Natural killer cell treated with Interleukin-12 subunit alpha and Interleukin-12 subunit beta and Interleukin-15 and Interleukin-18, amount 100 ng/mL, for 72 hours (primary cell): ENCODE measurements at regions not wholly inside any gene's neighbourhood (a gene's known extent, or its start where the extent isn't known, plus 50 kb on each side); places are given as distances from the start of the nearest gene placed in this dataset.

ENCODE experiments used
- ATAC-seq, 2 donors: fragments of 150-1000 bp; cut with Tn5 transposase in 1 of 2; sonication (Bioruptor Pico), chemical (Tn5 transposase) in 1 of 2; 2 replicates each; pipeline ENCODE4 v1.10.0; 2021
- DNase-seq: peaks from one replicate; pipeline ENCODE4 v3.0.0; 2022; ENCODE audit warnings: low spot score
- H3K27ac Mint-ChIP-seq, 2 donors: 1 replicate in 1 of 2; 2 replicates in 1 of 2; pipeline ENCODE4 v1.8.0; 2022; ENCODE audit warnings: mixed read lengths in 2 of 2, mild to moderate bottlenecking in 1 of 2, moderate library complexity in 1 of 2
- H3K27me3 Mint-ChIP-seq, 2 donors: 1 replicate in 1 of 2; 2 replicates in 1 of 2; pipeline ENCODE4 v1.8.0; 2022; ENCODE audit warnings: mixed read lengths in 2 of 2
- H3K36me3 Mint-ChIP-seq: one replicate; pipeline ENCODE4 v1.8.0; 2022; ENCODE audit warnings: mixed read lengths
- H3K4me1 Mint-ChIP-seq, 2 donors: 1 replicate in 1 of 2; 2 replicates in 1 of 2; pipeline ENCODE4 v1.8.0; 2022; ENCODE audit warnings: low read depth in 2 of 2, mixed read lengths in 2 of 2, mild to moderate bottlenecking in 1 of 2
- H3K4me3 Mint-ChIP-seq: one replicate; pipeline ENCODE4 v1.8.0; 2022; ENCODE audit warnings: mixed read lengths
- H3K9me3 Mint-ChIP-seq: 2 replicates; pipeline ENCODE4 v1.8.0; 2022; ENCODE audit warnings: mixed read lengths

DNA sequence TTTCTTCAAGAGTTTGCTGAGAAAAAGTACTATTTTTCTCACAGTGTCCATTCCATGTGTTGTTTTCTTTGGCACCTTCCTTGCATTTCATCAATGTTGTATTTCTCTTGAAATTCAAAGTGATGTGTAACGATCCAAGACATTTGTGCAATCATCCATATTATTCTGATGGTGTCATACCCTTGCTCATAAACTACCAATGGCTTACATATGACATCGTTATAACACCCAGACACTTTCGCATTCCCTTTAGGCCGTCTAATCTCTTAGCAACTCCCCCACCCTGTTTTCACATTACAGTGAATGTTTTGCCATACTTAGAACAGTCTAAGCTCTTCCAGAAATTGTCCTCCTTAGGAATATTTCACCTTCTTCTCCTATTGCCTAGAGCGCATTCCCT, 1779.0 kb downstream of the PCDH7 start:
- ATAC-seq: no peak
- no peak overlapping the region for H3K4me3 Mint-ChIP-seq

GRCh38 chr4:32503241-32503640, 1783.1 kb downstream of the PCDH7 start:
- no peak overlapping the region for H3K27ac Mint-ChIP-seq
- H3K27me3 Mint-ChIP-seq: no peaks in the 10 kb centered on the region
- DNase-seq (no peak), ATAC-seq (no peak)
- no peaks in the 10 kb centered on the region for H3K4me1 Mint-ChIP-seq
- H3K9me3 Mint-ChIP-seq: peaks cover 24% of the 10 kb centered on the region
- peaks cover 6% of the 10 kb centered on the region for H3K36me3 Mint-ChIP-seq
- no peak overlapping the region for H3K4me3 Mint-ChIP-seq

More for the DNA sequence above, 1779.0 kb downstream of the PCDH7 start:
- Mint-ChIP-seq H3K27ac (no peak overlapping the region), H3K4me1 (no peaks in the 10 kb centered on the region), H3K27me3 (no peaks in the 10 kb centered on the region), H3K36me3 (no peaks in the 10 kb centered on the region), H3K9me3 (peaks cover 13% of the 10 kb centered on the region)
- no peak for DNase-seq

DNA sequence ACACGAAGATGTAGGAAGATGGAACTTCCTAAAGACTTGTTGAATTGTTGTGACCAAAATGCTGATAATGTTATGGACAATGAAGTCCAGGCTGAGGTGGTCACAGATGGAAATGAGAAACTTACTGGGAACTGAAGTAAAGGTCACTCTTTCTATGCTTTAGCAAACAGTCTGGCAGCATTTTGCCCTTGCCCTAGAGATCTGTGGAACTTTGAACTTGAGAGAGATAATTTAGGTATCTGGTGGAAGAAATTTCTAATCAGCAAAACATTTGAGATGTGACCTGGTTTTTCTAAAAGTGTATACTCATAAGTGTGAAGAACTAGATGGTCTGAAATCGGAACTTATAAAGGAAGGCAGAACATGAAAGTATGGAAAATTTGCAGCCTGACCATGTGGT, 1785.9 kb downstream of the PCDH7 start:
- ATAC-seq (no peak), DNase-seq (no peak)
- Mint-ChIP-seq H3K9me3 (peaks cover 16% of the 10 kb centered on the region), H3K27ac (no peak overlapping the region), H3K27me3 (no peaks in the 10 kb centered on the region), H3K4me1 (no peaks in the 10 kb centered on the region), H3K36me3 (peaks cover 6% of the 10 kb centered on the region), H3K4me3 (no peak overlapping the region)

DNA sequence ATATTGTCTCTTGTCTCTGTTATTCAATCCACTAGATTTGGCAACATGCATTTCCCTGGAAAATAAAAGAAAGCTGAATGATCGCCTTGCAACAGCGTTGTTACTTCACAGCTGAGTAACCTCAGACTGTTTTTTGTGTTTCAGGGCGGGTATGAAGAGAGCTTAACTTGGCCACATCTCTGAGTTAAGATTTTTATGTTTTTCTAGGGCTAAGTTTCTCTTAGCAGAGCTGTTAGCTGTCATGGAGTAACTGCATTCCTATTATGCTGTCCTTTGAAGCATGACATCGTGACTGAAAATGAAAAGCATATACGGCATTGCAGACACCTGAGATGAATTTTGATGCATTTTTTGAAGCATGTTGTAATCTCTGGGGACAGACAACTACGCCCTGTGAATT, 1798.9 kb downstream of the PCDH7 start:
- Mint-ChIP-seq H3K36me3 (no peaks in the 10 kb centered on the region), H3K4me1 (no peaks in the 10 kb centered on the region), H3K4me3 (no peak overlapping the region), H3K27me3 (no peaks in the 10 kb centered on the region), H3K27ac (no peak overlapping the region), H3K9me3 (peaks cover 4% of the 10 kb centered on the region)
- ATAC-seq: no peak
- no peak for DNase-seq

- no peak for ATAC-seq
- Mint-ChIP-seq H3K36me3 (peaks cover 5% of the 10 kb centered on the region), H3K27ac (no peak overlapping the region), H3K4me3 (no peak overlapping the region), H3K27me3 (no peaks in the 10 kb centered on the region), H3K9me3 (peaks cover 6% of the 10 kb centered on the region), H3K4me1 (no peaks in the 10 kb centered on the region)
- no peak for DNase-seq
These were observed 1805.3 kb downstream of the PCDH7 start for GRCh38 chr4:32525420-32525819.

DNA sequence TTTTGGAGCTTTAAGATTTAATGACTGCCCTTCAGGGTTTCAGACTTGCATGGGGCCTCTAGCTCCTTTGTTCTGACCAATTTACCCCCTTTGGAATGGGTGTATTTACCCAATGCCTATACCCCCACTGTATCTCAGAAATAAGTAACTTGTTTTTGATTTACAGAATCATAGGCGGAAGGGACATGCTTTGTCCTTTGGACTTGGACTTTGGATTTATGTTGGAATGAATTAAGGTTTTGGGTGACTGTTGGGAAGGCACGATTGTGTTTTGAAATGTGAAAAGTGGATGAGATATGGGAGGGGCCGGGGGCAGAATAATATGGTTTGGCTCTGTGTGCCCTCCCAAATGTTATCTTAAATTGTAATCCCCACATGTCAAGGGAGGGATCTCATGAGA, 1824.7 kb downstream of the PCDH7 start:
- Mint-ChIP-seq H3K27ac (no peak overlapping the region), H3K27me3 (no peaks in the 10 kb centered on the region), H3K4me3 (no peak overlapping the region), H3K9me3 (peaks cover 12% of the 10 kb centered on the region), H3K4me1 (no peaks in the 10 kb centered on the region), H3K36me3 (peaks cover 7% of the 10 kb centered on the region)
- ATAC-seq (no peak), DNase-seq (no peak)

GRCh38 chr4:32551943-32552342, 1831.8 kb downstream of the PCDH7 start:
- Mint-ChIP-seq H3K4me3 (no peak overlapping the region), H3K27ac (no peak overlapping the region), H3K4me1 (no peaks in the 10 kb centered on the region), H3K36me3 (no peaks in the 10 kb centered on the region), H3K27me3 (no peaks in the 10 kb centered on the region), H3K9me3 (peaks cover 7% of the 10 kb centered on the region)
- no peak for DNase-seq
- no peak for ATAC-seq

GRCh38 chr4:32560306-32560705, 1840.1 kb downstream of the PCDH7 start:
- DNase-seq (no peak), ATAC-seq (no peak)
- Mint-ChIP-seq H3K4me3 (no peak overlapping the region), H3K27me3 (no peaks in the 10 kb centered on the region), H3K36me3 (peaks cover 4% of the 10 kb centered on the region), H3K4me1 (no peaks in the 10 kb centered on the region), H3K9me3 (peaks cover 6% of the 10 kb centered on the region), H3K27ac (no peak overlapping the region)

DNA sequence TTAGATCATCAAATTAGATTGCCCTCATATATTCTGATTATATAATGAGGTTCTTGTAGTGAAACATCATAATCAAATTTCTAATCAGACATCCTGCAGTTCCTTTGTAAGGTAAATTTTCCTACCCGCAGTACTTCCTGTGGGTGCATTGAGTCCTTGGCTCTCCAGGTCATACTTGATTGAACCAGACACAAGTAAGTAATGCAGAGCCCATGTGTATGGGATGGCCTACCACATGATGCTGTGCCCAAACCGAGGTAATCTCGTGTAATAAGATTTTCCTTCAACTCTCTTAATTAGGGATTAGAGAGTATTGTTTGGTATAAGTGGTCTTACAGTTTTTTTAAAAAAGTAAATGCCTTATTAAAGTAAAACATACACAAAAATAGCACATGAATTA, 1841.8 kb downstream of the PCDH7 start:
- Mint-ChIP-seq H3K36me3 (peaks cover 4% of the 10 kb centered on the region), H3K4me1 (no peaks in the 10 kb centered on the region), H3K4me3 (no peak overlapping the region), H3K27ac (no peak overlapping the region), H3K27me3 (no peaks in the 10 kb centered on the region), H3K9me3 (peaks cover 6% of the 10 kb centered on the region)
- no peak for ATAC-seq
- DNase-seq: no peak

DNA sequence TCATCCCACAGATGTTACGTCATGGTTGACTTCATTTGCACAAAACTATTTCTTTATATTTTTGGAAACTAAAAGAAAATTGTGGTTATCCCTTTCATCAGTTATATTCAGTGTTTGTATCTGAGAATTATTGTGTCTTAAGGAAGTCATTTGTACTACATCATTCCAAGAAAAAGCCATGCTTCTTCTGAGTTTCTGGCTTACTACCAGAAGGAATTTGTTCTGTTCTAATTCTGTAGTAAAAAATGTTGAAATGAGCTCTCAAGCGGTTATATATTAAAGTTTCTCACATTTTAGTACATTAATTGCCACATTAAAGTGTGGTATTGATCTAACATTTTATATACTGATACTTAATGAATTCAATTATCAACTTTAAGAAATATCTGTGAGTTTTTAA, 1844.5 kb downstream of the PCDH7 start:
- Mint-ChIP-seq H3K27me3 (no peaks in the 10 kb centered on the region), H3K9me3 (peaks cover 6% of the 10 kb centered on the region), H3K27ac (no peak overlapping the region), H3K36me3 (peaks cover 4% of the 10 kb centered on the region), H3K4me3 (no peak overlapping the region), H3K4me1 (no peaks in the 10 kb centered on the region)
- DNase-seq (no peak), ATAC-seq (no peak)

DNA sequence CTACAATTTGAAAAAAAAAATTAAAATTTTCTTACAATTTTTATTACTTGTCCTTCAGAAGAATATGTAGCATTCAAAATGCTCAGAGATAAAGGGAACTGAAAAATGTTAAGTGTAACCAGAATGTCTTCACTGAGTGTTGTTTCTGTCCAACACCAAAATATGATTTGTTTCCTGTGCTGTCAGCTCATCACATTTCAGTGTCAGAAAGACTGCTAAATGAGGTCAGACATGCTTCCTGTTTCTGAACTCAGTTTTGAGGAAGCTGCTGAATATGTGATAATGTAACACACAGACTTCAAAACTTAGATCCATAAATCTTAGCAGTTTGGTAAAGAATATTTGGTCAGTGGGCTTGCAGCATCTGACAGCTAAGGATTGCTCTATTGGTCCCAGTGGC, 1849.7 kb downstream of the PCDH7 start:
- no peaks in the 10 kb centered on the region for H3K27me3 Mint-ChIP-seq
- ATAC-seq (no peak), DNase-seq (no peak)
- H3K27ac Mint-ChIP-seq: no peak overlapping the region
- no peak overlapping the region for H3K4me3 Mint-ChIP-seq
- H3K9me3 Mint-ChIP-seq: peaks cover 6% of the 10 kb centered on the region
- no peaks in the 10 kb centered on the region for H3K4me1 Mint-ChIP-seq
- H3K36me3 Mint-ChIP-seq: no peaks in the 10 kb centered on the region

DNA sequence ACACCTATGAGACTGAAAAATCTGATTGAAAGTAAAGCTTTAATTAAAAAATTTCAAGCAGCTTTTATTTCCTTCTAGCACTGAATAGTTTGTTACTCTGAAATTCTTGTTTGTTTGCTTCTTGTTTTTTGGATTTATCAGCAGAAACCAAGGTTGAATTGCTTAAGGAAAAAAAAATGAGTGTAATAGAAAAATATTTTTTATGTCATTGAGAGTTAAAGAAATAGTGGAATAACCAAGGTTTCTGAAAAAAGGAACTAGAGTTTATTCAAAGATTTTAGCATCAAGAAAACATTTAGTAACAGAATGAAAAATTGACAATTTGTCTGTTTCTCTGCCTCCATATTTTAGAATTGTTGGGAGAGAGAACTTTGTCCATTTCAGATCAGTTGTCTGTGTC, 1852.2 kb downstream of the PCDH7 start:
- H3K4me1 Mint-ChIP-seq: no peaks in the 10 kb centered on the region
- ATAC-seq (no peak), DNase-seq (no peak)
- no peak overlapping the region for H3K27ac Mint-ChIP-seq
- H3K9me3 Mint-ChIP-seq: peaks cover 6% of the 10 kb centered on the region
- no peak overlapping the region for H3K4me3 Mint-ChIP-seq
- no peaks in the 10 kb centered on the region for H3K36me3 Mint-ChIP-seq
- no peaks in the 10 kb centered on the region for H3K27me3 Mint-ChIP-seq

- ATAC-seq: no peak
- H3K27me3 Mint-ChIP-seq: no peaks in the 10 kb centered on the region
- no peak overlapping the region for H3K4me3 Mint-ChIP-seq
- no peak for DNase-seq
- no peaks in the 10 kb centered on the region for H3K36me3 Mint-ChIP-seq
- H3K9me3 Mint-ChIP-seq: peaks cover 6% of the 10 kb centered on the region
- H3K4me1 Mint-ChIP-seq: no peaks in the 10 kb centered on the region
- H3K27ac Mint-ChIP-seq: no peak overlapping the region
These were observed 1854.6 kb downstream of the PCDH7 start for GRCh38 chr4:32574803-32575202.

DNA sequence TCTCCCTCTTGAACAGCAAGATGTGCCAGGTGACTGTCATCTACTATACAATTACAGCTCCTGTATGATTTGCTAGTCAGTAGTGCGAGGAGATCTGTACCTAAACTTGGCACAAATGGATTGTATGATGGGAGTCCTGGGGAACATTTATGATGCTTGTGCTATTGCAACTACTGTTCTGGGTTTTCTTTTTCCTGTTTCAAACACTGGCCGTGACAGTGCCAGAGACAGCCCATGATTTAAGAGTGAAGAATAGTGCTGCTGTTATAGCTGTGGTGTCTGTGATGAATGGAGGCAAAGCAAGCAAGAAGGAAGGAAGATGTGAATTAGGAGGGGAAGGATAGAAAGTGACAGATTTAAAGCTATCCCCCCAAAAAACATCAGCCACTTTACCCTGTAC, 1868.9 kb downstream of the PCDH7 start:
- DNase-seq (no peak), ATAC-seq (no peak)
- Mint-ChIP-seq H3K27me3 (no peaks in the 10 kb centered on the region), H3K4me1 (no peaks in the 10 kb centered on the region), H3K4me3 (no peak overlapping the region), H3K36me3 (no peaks in the 10 kb centered on the region), H3K9me3 (peaks cover 17% of the 10 kb centered on the region), H3K27ac (no peak overlapping the region)

GRCh38 chr4:32589853-32590252, 1869.7 kb downstream of the PCDH7 start:
- no peak for ATAC-seq
- no peak for DNase-seq
- Mint-ChIP-seq H3K4me3 (no peak overlapping the region), H3K9me3 (peaks cover 20% of the 10 kb centered on the region), H3K36me3 (no peaks in the 10 kb centered on the region), H3K4me1 (no peaks in the 10 kb centered on the region), H3K27ac (no peak overlapping the region), H3K27me3 (no peaks in the 10 kb centered on the region)
